ENCODE measurements at regions not wholly inside any gene's neighbourhood (a gene's known extent, or its start where the extent isn't known, plus 50 kb on each side); places are given as distances from the start of the nearest gene placed in this dataset.

DNA sequence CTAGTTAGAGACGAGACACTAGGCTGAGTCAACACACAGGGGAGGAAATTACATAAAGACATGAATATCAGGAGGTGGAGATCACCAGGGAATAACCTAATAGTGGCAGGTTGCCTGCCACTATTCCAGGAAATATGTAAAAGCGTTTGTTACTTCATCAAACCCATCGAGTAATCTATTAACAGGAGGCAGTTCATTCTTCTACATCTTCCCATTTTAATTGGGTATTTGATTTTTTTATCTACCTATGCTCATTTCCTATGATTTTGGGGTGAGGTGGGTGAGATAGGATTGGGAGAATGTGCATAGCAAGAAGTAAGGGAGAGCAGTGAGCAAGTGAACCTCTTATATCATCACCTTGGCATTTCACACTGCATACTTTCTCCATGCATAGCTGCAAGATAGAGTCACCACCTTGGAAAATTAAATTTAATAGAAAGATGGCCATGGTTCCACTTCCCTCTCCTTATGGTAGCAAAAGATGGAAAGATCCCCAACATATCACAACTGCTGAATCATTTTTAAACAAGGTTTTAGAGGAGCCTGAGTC, 312.2 kb downstream of the TMEM114 start:
- H3K9ac ChIP-seq (ENCODE audit: low read length) = no peak overlapping the region
- POLR2A ChIA-PET = no interaction called here
- Mint-ChIP-seq H3K4me3 (no peak overlapping the region), H3K27ac (no peak overlapping the region), H3K9me3 (ENCODE audit: insufficient read depth) (no peaks in the 10 kb centered on the region), H3K27me3 (no peaks in the 10 kb centered on the region), H3K4me1 (no peaks in the 10 kb centered on the region)
- no peak overlapping the region for H2AFZ ChIP-seq (ENCODE audit: insufficient read depth, low read depth, low read length, poor library complexity, severe bottlenecking)
- no peaks in the 10 kb centered on the region for H3K36me3 ChIP-seq (replicated peaks in 1 of 2; ENCODE audit: control extremely low read depth in 1 of 2, control insufficient read depth in 1 of 2, extremely low read depth in 1 of 2, insufficient read depth in 2 of 2, low read length in 1 of 2)
- no peaks in the 10 kb centered on the region for H3K27me3 ChIP-seq (replicated peaks in 1 of 4; ENCODE audit: control extremely low read depth in 1 of 4, control insufficient read depth in 3 of 4, insufficient read depth in 4 of 4, low read length in 3 of 4)
- no peak overlapping the region for H3K4me2 ChIP-seq (replicated peaks; ENCODE audit: low read depth, low read length, poor library complexity, severe bottlenecking)
- H3K9me3 ChIP-seq (ENCODE audit: control extremely low read depth in 1 of 3, control insufficient read depth in 2 of 3, insufficient read depth in 1 of 3, low read length in 2 of 3) = peaks cover 0 to 3% (median 0%) of the 10 kb centered on the region in 3 donors
- no peak overlapping the region for H3K4me3 ChIP-seq (ENCODE audit: control extremely low read depth in 1 of 5, extremely low read depth in 1 of 5, insufficient read depth in 1 of 5, low read depth in 2 of 5, low read length in 4 of 5)
- H3K27ac ChIP-seq (ENCODE audit: low read length in 2 of 2) = no peak overlapping the region
- CTCF ChIA-PET = no interaction called here
- no CpG with 5 or more reads among the region's 3 CpGs for WGBS (ENCODE audit: insufficient coverage)
- ATAC-seq (ENCODE audit: low read depth) (no peak), DNase-seq (no peak)
- intact Hi-C loops (cut with micrococcal nuclease) = no loop called here
- no peaks in the 10 kb centered on the region for H4K20me1 ChIP-seq (ENCODE audit: control insufficient read depth, insufficient read depth, low read length, poor library complexity, severe bottlenecking)
- no peaks in the 10 kb centered on the region for H3K4me1 ChIP-seq (ENCODE audit: control insufficient read depth in 2 of 2, insufficient read depth in 2 of 2, low read length in 2 of 2)
- TF ChIP-seq EZH2 (IDR thresholded peaks at IDR 0.05; ENCODE audit: borderline replicate concordance, insufficient read depth, low read depth, low read length, poor library complexity, severe bottlenecking) = no peak
- TF ChIP-seq, protein P1, sequence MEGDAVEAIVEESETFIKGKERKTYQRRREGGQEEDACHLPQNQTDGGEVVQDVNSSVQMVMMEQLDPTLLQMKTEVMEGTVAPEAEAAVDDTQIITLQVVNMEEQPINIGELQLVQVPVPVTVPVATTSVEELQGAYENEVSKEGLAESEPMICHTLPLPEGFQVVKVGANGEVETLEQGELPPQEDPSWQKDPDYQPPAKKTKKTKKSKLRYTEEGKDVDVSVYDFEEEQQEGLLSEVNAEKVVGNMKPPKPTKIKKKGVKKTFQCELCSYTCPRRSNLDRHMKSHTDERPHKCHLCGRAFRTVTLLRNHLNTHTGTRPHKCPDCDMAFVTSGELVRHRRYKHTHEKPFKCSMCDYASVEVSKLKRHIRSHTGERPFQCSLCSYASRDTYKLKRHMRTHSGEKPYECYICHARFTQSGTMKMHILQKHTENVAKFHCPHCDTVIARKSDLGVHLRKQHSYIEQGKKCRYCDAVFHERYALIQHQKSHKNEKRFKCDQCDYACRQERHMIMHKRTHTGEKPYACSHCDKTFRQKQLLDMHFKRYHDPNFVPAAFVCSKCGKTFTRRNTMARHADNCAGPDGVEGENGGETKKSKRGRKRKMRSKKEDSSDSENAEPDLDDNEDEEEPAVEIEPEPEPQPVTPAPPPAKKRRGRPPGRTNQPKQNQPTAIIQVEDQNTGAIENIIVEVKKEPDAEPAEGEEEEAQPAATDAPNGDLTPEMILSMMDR (IDR thresholded peaks at IDR 0.05) = no peak
- no peaks in the 10 kb centered on the region for H3K79me2 ChIP-seq (ENCODE audit: control insufficient read depth, insufficient read depth, low read length)

DNA sequence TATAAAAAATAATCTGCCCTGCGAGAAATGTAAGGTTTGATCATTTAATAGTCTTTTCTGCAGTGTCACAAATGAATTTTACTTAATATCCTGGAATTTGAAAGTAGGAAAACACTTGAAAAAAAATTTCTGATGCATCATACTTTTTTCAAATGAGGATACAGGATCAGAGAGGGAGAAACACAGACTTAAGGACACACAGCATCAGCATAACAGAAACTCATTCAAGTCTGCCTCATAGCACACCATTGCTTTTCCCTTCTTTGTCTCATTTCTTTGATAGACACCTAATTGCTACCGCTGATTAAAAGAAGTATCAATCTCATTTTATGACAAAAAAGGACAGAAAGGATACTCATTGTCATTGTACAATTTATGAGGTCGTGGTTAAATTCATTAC, 319.0 kb downstream of the TMEM114 start:
- Histone ChIP-seq H2AFZ (ENCODE audit: insufficient read depth, low read depth, low read length, poor library complexity, severe bottlenecking) (no peak overlapping the region), H3K9ac (ENCODE audit: low read length) (no peak overlapping the region), H3K79me2 (ENCODE audit: control insufficient read depth, insufficient read depth, low read length) (no peaks in the 10 kb centered on the region), H3K36me3 (replicated peaks in 1 of 2; ENCODE audit: control extremely low read depth in 1 of 2, control insufficient read depth in 1 of 2, extremely low read depth in 1 of 2, insufficient read depth in 2 of 2, low read length in 1 of 2) (no peaks in the 10 kb centered on the region), H4K20me1 (ENCODE audit: control insufficient read depth, insufficient read depth, low read length, poor library complexity, severe bottlenecking) (no peaks in the 10 kb centered on the region), H3K4me1 (ENCODE audit: control insufficient read depth in 2 of 2, insufficient read depth in 2 of 2, low read length in 2 of 2) (no peaks in the 10 kb centered on the region), H3K27me3 (replicated peaks in 1 of 4; ENCODE audit: control extremely low read depth in 1 of 4, control insufficient read depth in 3 of 4, insufficient read depth in 4 of 4, low read length in 3 of 4) (no peaks in the 10 kb centered on the region), H3K9me3 (ENCODE audit: control extremely low read depth in 1 of 3, control insufficient read depth in 2 of 3, insufficient read depth in 1 of 3, low read length in 2 of 3) (no peaks in the 10 kb centered on the region), H3K4me3 (ENCODE audit: control extremely low read depth in 1 of 5, extremely low read depth in 1 of 5, insufficient read depth in 1 of 5, low read depth in 2 of 5, low read length in 4 of 5) (no peak overlapping the region), H3K4me2 (replicated peaks; ENCODE audit: low read depth, low read length, poor library complexity, severe bottlenecking) (no peak overlapping the region), H3K27ac (ENCODE audit: low read length in 2 of 2) (no peak overlapping the region)
- Mint-ChIP-seq H3K9me3 (ENCODE audit: insufficient read depth) (peaks cover 2% of the 10 kb centered on the region), H3K27ac (no peak overlapping the region), H3K27me3 (no peaks in the 10 kb centered on the region), H3K4me1 (no peaks in the 10 kb centered on the region), H3K4me3 (no peak overlapping the region)
- intact Hi-C loops (cut with micrococcal nuclease) = no loop called here
- POLR2A ChIA-PET = no interaction called here
- WGBS (ENCODE audit: insufficient coverage) = no CpG with 5 or more reads among the region's 3 CpGs
- no peak for TF ChIP-seq EZH2 (IDR thresholded peaks at IDR 0.05; ENCODE audit: borderline replicate concordance, insufficient read depth, low read depth, low read length, poor library complexity, severe bottlenecking)
- TF ChIP-seq, protein P1 (IDR thresholded peaks at IDR 0.05) = no peak
- CTCF ChIA-PET = no interaction called here
- no peak for DNase-seq
- ATAC-seq (ENCODE audit: low read depth) = no peak
